OCI-LY1 (cell line): ENCODE measurements at regions not wholly inside any gene's neighbourhood (a gene's known extent, or its start where the extent isn't known, plus 50 kb on each side); places are given as distances from the start of the nearest gene placed in this dataset.

ENCODE experiments used
- EZH2 ChIP-seq: fragments of 200-600 bp; sonication (generic), shearing (Covaris generic); IDR thresholded peaks from 2 replicates; pipeline ENCODE4 v1.8.0; 2017; ENCODE audit warnings: borderline replicate concordance, mixed run types, mild to moderate bottlenecking, antibody characterized with exemption, low read length, moderate library complexity, mixed read lengths
- TF ChIP-seq, protein P1 (sequence below): fragments of 200-600 bp; sonication (generic), shearing (Covaris generic); IDR thresholded peaks from 2 replicates; pipeline ENCODE4 v1.5.1; 2017; ENCODE audit warnings: mild to moderate bottlenecking, antibody characterized with exemption, low read length, moderate library complexity, mixed read lengths

DNA sequence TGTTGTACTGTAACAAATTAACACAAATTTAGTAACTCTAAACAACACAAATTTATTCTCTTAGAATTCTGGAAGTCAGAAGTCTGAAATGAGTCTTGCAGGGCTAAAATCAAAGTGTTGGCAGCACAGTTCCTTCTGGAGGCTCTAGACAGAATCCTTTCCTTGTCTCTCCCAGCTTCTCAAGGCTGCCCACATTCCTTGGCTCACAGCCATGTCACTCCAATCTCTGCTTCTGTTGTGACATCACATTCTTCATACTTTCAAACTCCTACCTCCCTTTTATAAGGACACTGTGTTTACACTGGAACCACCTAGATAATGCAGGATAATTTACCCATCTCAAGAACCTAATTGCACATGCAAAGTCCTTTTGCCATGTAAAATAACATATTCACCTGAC, 225.0 kb upstream of the PRMT6 start:
- TF ChIP-seq, protein P1, sequence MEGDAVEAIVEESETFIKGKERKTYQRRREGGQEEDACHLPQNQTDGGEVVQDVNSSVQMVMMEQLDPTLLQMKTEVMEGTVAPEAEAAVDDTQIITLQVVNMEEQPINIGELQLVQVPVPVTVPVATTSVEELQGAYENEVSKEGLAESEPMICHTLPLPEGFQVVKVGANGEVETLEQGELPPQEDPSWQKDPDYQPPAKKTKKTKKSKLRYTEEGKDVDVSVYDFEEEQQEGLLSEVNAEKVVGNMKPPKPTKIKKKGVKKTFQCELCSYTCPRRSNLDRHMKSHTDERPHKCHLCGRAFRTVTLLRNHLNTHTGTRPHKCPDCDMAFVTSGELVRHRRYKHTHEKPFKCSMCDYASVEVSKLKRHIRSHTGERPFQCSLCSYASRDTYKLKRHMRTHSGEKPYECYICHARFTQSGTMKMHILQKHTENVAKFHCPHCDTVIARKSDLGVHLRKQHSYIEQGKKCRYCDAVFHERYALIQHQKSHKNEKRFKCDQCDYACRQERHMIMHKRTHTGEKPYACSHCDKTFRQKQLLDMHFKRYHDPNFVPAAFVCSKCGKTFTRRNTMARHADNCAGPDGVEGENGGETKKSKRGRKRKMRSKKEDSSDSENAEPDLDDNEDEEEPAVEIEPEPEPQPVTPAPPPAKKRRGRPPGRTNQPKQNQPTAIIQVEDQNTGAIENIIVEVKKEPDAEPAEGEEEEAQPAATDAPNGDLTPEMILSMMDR: no peak
- TF ChIP-seq EZH2: no peak
